Fibroblast of lung (primary cell): ENCODE measurements at regions not wholly inside any gene's neighbourhood (a gene's known extent, or its start where the extent isn't known, plus 50 kb on each side); places are given as distances from the start of the nearest gene placed in this dataset.

Experiments used
- DNase-seq, 2 donors: peaks; one replicate each; pipeline versions ENCODE4 v3.0.0 to v3.0.0-alpha.2; 2010; ENCODE audit warnings: low read depth in 2 of 2
- H2AFZ ChIP-seq: 2 replicates; pipeline ENCODE4 v1.5.1; 2012; ENCODE audit warnings: low read length, control low read depth, inconsistent platforms
- H3K27ac ChIP-seq: 2 replicates; pipeline ENCODE4 v1.5.1; 2011; ENCODE audit warnings: low read length, control low read depth; ENCODE audit not compliant: insufficient read depth
- H3K27me3 ChIP-seq: 2 replicates; pipeline ENCODE4 v1.5.1; 2011; ENCODE audit warnings: mild to moderate bottlenecking, low read length; ENCODE audit not compliant: control insufficient read depth, insufficient read depth
- H3K36me3 ChIP-seq: 2 replicates; pipeline ENCODE4 v1.5.1; 2011; ENCODE audit warnings: low read length; ENCODE audit not compliant: control insufficient read depth, insufficient read depth
- H3K4me1 ChIP-seq: 2 replicates; pipeline ENCODE4 v1.5.1; 2011; ENCODE audit warnings: low read length; ENCODE audit not compliant: control insufficient read depth, insufficient read depth; ENCODE audit errors: extremely low read depth
- H3K4me2 ChIP-seq: 2 replicates; pipeline ENCODE4 v1.5.1; 2011; ENCODE audit warnings: low read length, control low read depth; ENCODE audit not compliant: insufficient read depth; ENCODE audit errors: extremely low read depth
- H3K4me3 ChIP-seq, 4 experiments: fragments of 200-600 bp in 1 of 4; sonication (generic) in 1 of 4; replicated peaks in 1 of 4; 2 replicates each; pipeline ENCODE4 v1.5.1; 2011 to 2016; ENCODE audit warnings: low read length in 4 of 4, low read depth in 3 of 4, mild to moderate bottlenecking in 3 of 4, control low read depth in 2 of 4, inconsistent platforms in 1 of 4, mixed read lengths in 1 of 4; ENCODE audit not compliant: insufficient read depth in 1 of 4; ENCODE audit errors: control extremely low read depth in 1 of 4
- H3K79me2 ChIP-seq: 2 replicates; pipeline ENCODE4 v1.5.1; 2012; ENCODE audit warnings: mild to moderate bottlenecking, low read length, inconsistent platforms; ENCODE audit not compliant: control insufficient read depth, insufficient read depth
- H3K9ac ChIP-seq: 2 replicates; pipeline ENCODE4 v1.5.1; 2011; ENCODE audit warnings: mild to moderate bottlenecking, low read length, control low read depth; ENCODE audit not compliant: insufficient read depth
- H3K9me3 ChIP-seq: 2 replicates; pipeline ENCODE4 v1.5.1; 2012; ENCODE audit warnings: low read depth, low read length; ENCODE audit not compliant: control insufficient read depth, insufficient read depth
- H4K20me1 ChIP-seq: 2 replicates; pipeline ENCODE4 v1.5.1; 2011; ENCODE audit warnings: low read length; ENCODE audit not compliant: control insufficient read depth, insufficient read depth; ENCODE audit errors: extremely low read depth
- CTCF ChIP-seq, 2 donors: IDR thresholded peaks in 1 of 2; conservative IDR thresholded peaks in 1 of 2; 1 replicate in 1 of 2; 2 replicates in 1 of 2; pipeline ENCODE4 v1.5.1; 2011 to 2012; ENCODE audit warnings: low read length in 2 of 2, control low read depth in 1 of 2, inconsistent platforms in 1 of 2, low read depth in 1 of 2, mild to moderate bottlenecking in 1 of 2
- EZH2 ChIP-seq: IDR thresholded peaks from 2 replicates; pipeline ENCODE4 v1.5.1; 2012; ENCODE audit warnings: low read length, control low read depth, mild to moderate bottlenecking; ENCODE audit errors: missing control alignments

- Histone ChIP-seq H3K79me2 (no peaks in the 10 kb centered on the region), H3K4me3 (no peak overlapping the region), H3K4me2 (no peak overlapping the region), H4K20me1 (no peaks in the 10 kb centered on the region), H2AFZ (no peak overlapping the region), H3K4me1 (no peaks in the 10 kb centered on the region), H3K9ac (no peak overlapping the region), H3K27me3 (no peaks in the 10 kb centered on the region), H3K36me3 (no peaks in the 10 kb centered on the region), H3K27ac (no peak overlapping the region), H3K9me3 (no peaks in the 10 kb centered on the region)
- DNase-seq, result no peak
- TF ChIP-seq CTCF (conservative IDR thresholded peaks at IDR 0.05 in 1 of 2, IDR thresholded peaks at IDR 0.05 in 1 of 2; ENCODE audit: low read depth in 1 of 2, low read length in 2 of 2) (no peak), EZH2 (no peak)
Measured at GRCh38 chr9:32709871-32710270, 73.5 kb upstream of the TMEM215 start.

DNA sequence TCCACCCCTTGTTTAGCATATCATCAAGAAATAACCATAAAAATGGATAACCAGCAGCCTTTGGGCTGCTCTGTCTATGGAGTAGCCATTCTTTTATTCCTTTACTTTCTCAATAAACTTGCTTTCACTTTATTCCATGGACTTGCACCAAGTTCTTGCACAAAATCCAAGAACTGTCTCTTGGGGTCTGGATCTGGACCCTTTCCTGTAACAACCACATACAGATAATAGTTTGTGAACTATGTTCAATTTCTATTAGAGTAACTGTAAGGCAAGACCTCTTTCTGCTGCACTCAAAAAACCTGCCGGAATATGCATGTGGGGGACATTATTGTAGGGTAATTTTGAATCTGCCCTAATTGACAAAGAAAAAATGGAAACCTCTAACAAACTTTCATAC lies 66.9 kb upstream of the TMEM215 start:
- Histone ChIP-seq H3K9ac (no peak overlapping the region), H3K4me1 (no peaks in the 10 kb centered on the region), H3K79me2 (no peaks in the 10 kb centered on the region), H3K27ac (no peak overlapping the region), H3K4me2 (no peak overlapping the region), H2AFZ (no peak overlapping the region), H3K9me3 (no peaks in the 10 kb centered on the region), H3K27me3 (no peaks in the 10 kb centered on the region), H3K36me3 (no peaks in the 10 kb centered on the region), H3K4me3 (no peak overlapping the region), H4K20me1 (no peaks in the 10 kb centered on the region)
- TF ChIP-seq CTCF (conservative IDR thresholded peaks at IDR 0.05 in 1 of 2, IDR thresholded peaks at IDR 0.05 in 1 of 2; ENCODE audit: low read depth in 1 of 2, low read length in 2 of 2) (no peak), EZH2 (no peak)
- no peak for DNase-seq

DNA sequence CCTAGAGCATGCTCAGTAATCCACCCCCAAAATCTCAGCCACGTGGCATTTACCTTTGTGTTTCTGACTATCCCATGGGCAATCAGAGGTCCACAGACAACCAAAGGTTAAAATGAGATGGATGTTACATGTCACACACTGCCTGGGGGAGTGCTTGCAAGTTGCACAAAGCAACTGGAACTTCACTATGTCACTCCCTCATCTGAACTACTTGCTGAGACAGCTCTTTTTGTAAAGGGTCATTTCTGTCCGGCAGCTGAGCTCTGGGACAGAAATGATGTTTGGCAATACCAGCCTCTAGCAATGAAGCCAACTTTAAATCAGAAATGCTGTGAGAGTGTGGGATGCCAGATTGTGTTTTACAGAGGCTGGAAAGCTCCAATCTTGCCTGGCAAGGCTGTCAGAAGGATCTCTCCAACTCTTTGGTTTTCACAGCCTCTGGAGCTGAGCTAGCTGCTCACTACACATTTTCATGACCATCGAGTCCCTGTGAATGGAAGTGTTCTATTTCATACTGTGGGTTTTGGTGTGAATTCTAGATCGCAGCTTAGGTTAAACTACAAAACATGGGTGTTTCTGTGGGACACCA lies 66.3 kb upstream of the TMEM215 start:
- H4K20me1 ChIP-seq, result no peaks in the 10 kb centered on the region
- H3K4me3 ChIP-seq, result no peak overlapping the region
- H3K9me3 ChIP-seq, result no peaks in the 10 kb centered on the region
- H3K27ac ChIP-seq, result no peak overlapping the region
- no peaks in the 10 kb centered on the region for H3K27me3 ChIP-seq
- H3K4me2 ChIP-seq, result no peak overlapping the region
- no peak overlapping the region for H2AFZ ChIP-seq
- TF ChIP-seq EZH2 (no peak), CTCF (conservative IDR thresholded peaks at IDR 0.05 in 1 of 2, IDR thresholded peaks at IDR 0.05 in 1 of 2; ENCODE audit: low read depth in 1 of 2, low read length in 2 of 2) (no peak)
- no peaks in the 10 kb centered on the region for H3K79me2 ChIP-seq
- no peak for DNase-seq
- H3K4me1 ChIP-seq, result no peaks in the 10 kb centered on the region
- no peaks in the 10 kb centered on the region for H3K36me3 ChIP-seq
- H3K9ac ChIP-seq, result no peak overlapping the region
